SK-N-SH (cell line): ENCODE measurements at regions not wholly inside any gene's neighbourhood (a gene's known extent, or its start where the extent isn't known, plus 50 kb on each side); places are given as distances from the start of the nearest gene placed in this dataset.

Experiments
- CHD2 ChIP-seq: fragments of 150-350 bp; IDR thresholded peaks from 2 replicates; pipeline ENCODE4 v1.6.1; 2018; ENCODE audit warnings: low read length; ENCODE audit not compliant: partially characterized antibody
- CTCF ChIP-seq: fragments of 200-600 bp; sonication (generic); IDR thresholded peaks from 2 replicates; pipeline ENCODE4 v1.6.1; 2017; ENCODE audit warnings: antibody characterized with exemption, mild to moderate bottlenecking, moderate library complexity
- ELF1 ChIP-seq: IDR thresholded peaks from 2 replicates; pipeline ENCODE4 v1.4.0; 2012
- EP300 ChIP-seq, 2 experiments: IDR thresholded peaks; 2 replicates each; pipeline versions ENCODE4 v1.4.0 to v1.6.1; 2012; ENCODE audit warnings: borderline replicate concordance in 1 of 2, low read depth in 1 of 2, low read length in 1 of 2
- EZH2phosphoT487 ChIP-seq: fragments of 200-600 bp; sonication (generic); IDR thresholded peaks from 2 replicates; pipeline ENCODE4 v1.6.1; 2017; ENCODE audit warnings: low read depth, mixed run types, mild to moderate bottlenecking, antibody characterized with exemption, moderate library complexity, borderline replicate concordance
- GABPA ChIP-seq: IDR thresholded peaks from 2 replicates; pipeline ENCODE4 v1.4.0; 2012; ENCODE audit warnings: low read depth, mild to moderate bottlenecking
- MAX ChIP-seq: IDR thresholded peaks from 2 replicates; pipeline ENCODE4 v1.4.0; 2012; ENCODE audit warnings: low read depth
- MXI1 ChIP-seq: IDR thresholded peaks from 2 replicates; pipeline ENCODE4 v1.6.1; 2012; ENCODE audit warnings: mild to moderate bottlenecking, low read depth, low read length, improper control_type of control experiment
- POLR2AphosphoS5 ChIP-seq: IDR thresholded peaks from 2 replicates; pipeline ENCODE4 v1.6.1; 2012; ENCODE audit warnings: low read depth, low read length
- RFX5 ChIP-seq: IDR thresholded peaks from 2 replicates; pipeline ENCODE4 v1.6.1; 2012; ENCODE audit warnings: mild to moderate bottlenecking, improper control_type of control experiment, low read length
- SIN3A ChIP-seq: IDR thresholded peaks from 2 replicates; pipeline ENCODE4 v1.6.1; 2012; ENCODE audit warnings: low read depth, mild to moderate bottlenecking, low read length, moderate library complexity, borderline replicate concordance
- SMC3 ChIP-seq: IDR thresholded peaks from 2 replicates; pipeline ENCODE4 v1.6.1; 2012; ENCODE audit warnings: low read depth, low read length, improper control_type of control experiment
- TAF1 ChIP-seq: IDR thresholded peaks from 2 replicates; pipeline ENCODE4 v1.6.1; 2012; ENCODE audit warnings: low read depth, mild to moderate bottlenecking, low read length, moderate library complexity, borderline replicate concordance
- TCF12 ChIP-seq: IDR thresholded peaks from 2 replicates; pipeline ENCODE4 v1.4.0; 2012

GRCh38 chr17:14859542-14859941 lies 405.6 kb downstream of the PMP22 start:
- TF ChIP-seq CTCF (no peak), ELF1 (no peak), EP300 (IDR thresholded peaks at IDR 0.05; ENCODE audit: borderline replicate concordance in 1 of 2, low read depth in 1 of 2, low read length in 1 of 2) (no peak), MXI1 (no peak), MAX (no peak), RFX5 (no peak), TAF1 (no peak), POLR2AphosphoS5 (no peak), TCF12 (no peak), SMC3 (no peak), CHD2 (no peak), SIN3A (no peak), EZH2phosphoT487 (no peak), GABPA (no peak)
